ENCODE measurements at regions not wholly inside any gene's neighbourhood (a gene's known extent, or its start where the extent isn't known, plus 50 kb on each side); places are given as distances from the start of the nearest gene placed in this dataset.
"Not testable (repeated sequence)": the region's sequence is repeated elsewhere in the genome, so short reads cannot be mapped to it uniquely, and the experiment has no call there.

DNA sequence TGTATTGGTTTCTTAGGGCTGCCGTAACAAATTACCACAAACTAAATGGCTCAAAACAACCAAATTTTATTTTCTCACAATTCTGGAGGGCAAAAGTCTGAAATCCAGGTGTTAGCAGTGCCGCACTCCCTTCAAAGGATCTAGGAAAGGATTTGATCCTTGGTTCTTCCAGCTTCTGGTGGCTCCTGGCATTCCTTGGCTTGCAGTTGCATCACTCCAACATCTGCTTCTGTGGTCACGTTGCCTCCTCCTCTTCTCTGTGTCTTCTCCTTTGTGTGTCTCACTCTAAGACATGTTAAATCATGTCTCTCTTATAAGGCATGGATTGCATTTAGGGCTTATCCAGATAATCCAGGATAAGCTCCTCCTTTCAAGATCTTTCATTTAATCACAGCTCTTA is 262.2 kb downstream of the MEX3B start:
- H3K4me3 ChIP-seq (ENCODE audit: low read depth, low read length), result no peak overlapping the region

DNA sequence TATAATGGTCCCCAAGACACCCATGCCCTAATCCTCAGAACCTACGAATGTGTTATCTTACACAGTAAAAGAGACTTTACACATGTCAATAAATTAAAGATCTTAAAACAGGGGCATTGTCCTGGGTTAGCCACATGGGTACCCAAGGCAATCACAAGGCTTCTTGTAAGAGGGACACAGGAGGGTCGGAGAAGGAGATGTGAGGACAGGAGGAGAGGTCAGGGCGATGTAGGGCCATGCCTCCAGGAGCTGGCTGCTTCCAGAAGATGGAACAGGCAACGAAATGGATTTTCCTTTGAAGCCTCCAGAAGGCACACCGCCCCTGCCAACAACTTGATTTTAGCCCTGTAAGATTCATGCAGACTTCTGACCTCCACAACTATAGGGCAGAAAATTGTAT is 262.7 kb downstream of the MEX3B start:
- H3K4me3 ChIP-seq (ENCODE audit: low read depth, low read length), result no peak overlapping the region

DNA sequence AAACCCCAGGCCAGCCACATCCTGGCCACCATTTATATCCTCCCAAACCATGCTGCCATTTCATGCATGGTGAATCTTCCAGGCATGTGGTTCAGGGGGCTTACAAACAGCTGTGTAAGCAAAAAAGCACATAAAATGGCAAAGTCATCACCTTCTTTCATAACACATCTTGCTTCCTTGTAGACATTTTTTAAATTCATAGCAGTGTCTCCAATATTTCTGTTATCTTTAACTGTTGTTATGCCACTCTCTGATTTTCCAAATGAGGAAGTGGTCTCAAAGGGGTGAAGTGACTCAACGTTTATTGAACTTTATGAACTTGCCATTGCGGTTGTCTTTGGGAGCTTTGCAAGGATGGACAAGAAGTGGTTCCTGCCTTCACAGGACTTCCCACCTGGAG is 264.4 kb downstream of the MEX3B start:
- H3K4me3 ChIP-seq (ENCODE audit: low read depth, low read length), result no peak overlapping the region

DNA sequence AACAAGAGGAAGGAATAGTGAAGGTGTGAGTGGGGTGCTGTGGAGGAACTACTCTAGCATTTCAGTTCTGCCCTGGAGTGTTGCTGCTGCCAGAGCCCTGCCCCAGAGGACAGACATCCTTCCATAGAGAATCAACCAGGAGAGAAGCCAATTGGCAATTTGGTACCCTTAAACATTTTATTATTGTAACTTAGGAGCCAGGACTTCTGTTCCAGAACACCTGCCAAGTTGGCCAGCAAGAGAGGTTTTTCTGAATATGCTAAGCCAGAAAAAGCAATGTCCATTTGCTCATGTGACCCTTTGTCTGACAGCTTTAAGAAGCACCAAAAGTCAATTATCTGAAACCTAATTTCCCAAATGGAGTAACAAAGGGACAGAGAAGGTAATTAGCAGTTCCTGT is 264.9 kb downstream of the MEX3B start:
- H3K4me3 ChIP-seq (ENCODE audit: low read depth, low read length), result no peak overlapping the region

DNA sequence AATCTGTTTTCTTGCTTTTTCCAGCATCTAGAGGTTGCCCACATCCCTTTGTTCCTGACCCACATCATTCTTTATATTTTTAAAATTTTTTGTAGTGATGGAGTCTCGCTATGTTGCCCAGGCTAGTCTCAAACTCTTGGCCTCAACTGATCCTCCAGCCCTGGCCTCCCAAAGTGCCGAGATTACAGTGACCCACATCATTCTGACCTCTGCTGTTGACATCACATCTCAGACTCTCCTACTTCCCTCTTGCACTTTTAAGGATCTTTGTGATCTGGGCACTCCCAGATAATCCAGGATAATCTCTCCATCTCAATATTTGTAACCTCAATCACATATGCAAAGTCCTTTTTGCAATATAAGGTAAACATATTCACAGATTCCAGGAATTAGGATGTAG is 266.6 kb downstream of the MEX3B start:
- no peak overlapping the region for H3K4me3 ChIP-seq (ENCODE audit: low read depth, low read length)

DNA sequence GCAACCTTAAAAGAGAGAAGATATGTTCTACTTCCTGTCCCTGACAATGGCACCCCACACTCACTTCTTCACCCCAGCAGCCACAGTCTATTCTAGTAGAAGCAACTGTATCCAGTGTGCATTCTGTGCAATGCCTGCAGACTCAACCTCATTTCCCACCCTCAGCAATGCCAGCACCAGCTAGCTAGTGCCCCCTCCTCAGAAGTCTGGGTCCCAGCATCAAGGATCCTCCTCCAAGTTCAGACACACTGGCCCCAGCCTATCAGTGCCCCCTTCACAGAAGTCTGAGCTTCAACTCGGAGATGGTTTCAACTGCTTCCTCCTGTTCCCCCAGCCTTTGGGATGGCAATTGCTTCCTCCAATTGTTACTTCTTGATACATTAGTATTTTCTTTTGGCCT is 268.3 kb downstream of the MEX3B start:
- no peak overlapping the region for H3K4me3 ChIP-seq (ENCODE audit: low read depth, low read length)

DNA sequence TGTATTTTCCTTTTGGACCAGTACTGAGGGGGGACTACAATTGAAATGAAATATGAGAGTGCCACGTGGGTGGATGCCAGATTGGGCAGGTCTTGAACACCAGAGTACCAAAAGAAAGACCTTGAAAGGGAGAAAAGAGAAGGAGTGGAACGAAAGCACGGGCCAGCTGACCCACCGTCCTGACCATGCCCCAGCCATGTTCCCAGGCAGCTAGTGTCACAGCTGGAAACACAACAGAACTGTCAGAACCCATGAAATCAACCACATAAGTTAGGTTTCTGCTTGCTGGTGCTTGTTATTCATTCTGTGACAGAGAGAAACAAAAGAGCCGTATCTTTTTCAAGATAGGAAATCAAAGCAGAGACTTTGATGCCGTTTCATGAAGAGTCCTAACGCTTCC is 268.8 kb downstream of the MEX3B start:
- H3K4me3 ChIP-seq (ENCODE audit: low read depth, low read length), result no peak overlapping the region

DNA sequence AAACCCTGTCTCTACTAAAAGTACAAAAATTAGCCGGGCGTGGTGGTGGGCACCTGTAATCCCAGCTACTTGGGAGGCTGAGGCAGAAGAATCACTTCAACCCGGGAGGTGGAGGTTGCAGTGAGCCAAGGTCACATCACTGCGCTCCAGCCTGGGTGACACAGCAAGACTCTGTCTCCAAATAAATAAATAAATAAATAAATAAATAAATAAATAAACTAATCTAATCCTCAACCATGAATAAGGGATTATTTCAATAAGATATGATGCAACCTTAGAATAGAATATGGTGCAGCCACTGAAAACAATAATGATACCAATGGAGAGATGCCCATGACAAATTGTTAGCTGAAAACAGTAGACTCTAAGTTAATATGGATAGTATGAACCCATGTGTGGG is 270.0 kb downstream of the MEX3B start:
- not testable (repeated sequence) for H3K4me3 ChIP-seq (ENCODE audit: low read depth, low read length)

DNA sequence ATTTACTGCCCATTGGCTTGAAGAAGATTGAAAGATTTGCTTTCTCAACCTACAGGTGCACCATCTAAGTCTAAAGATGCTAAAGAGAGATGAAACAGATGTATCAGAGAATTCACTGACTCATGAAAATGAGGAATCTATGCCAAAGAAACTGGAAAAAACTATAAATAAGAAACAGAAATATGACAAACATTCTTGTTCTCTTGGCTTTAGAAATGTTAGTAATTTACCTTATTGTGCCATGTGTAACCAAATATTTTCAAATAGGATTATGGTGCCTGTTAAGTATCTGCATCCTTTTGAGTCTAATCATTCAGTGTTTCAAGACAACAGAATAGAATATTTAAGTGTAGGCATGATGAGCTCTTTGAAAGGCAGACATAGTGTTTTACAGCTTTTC is 271.5 kb downstream of the MEX3B start:
- H3K4me3 ChIP-seq (ENCODE audit: low read depth, low read length), result no peak overlapping the region

DNA sequence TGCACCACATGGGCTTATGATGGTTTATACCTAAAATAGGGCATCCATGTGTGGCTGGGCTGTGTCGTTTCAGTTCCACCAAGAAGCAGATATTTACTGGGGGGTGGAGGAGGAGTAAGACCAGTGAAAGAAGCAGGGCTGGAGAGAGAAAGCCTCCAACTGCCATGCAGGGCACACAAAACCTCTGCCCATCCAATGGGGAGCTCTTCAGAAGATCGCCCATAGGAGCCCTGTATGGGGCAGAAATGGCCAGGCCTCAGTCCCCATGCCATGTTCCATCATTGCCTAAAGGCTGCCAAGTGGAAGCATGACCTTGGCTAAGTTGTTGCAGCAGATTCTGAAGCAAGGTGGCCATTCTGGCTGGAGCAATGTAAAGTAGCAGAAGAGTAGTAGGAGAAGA is 277.0 kb downstream of the MEX3B start:
- H3K4me3 ChIP-seq (ENCODE audit: low read depth, low read length), result no peak overlapping the region

DNA sequence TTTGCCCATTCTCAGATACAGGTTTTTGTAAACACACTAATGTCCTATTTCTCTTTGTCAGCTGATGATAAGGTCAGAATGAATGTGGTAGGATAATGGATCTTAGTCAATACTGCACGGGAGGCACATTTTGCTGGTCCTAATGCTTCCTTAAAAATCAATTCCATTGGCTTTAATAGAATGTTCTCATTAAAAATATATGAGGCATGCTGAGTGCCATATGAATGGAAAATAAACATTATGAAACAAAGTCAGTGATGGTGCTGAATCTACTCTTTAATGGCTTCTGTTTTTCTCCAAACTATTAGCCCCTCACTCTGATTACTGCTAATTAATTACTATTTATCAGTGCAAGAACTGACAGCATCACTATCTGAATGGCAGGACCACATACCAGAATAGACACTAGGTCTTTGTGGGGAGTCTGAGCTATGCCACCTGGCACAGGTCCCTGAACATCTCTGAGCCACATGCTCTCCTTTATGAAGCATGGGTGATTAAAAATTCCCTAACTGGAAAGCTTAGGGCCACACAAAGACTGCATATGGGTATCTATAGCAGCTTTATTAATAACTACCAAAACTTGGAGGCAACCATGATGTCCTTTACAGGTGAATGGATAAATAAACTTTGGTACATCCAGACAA is 278.9 kb downstream of the MEX3B start:
- no peak overlapping the region for H3K4me3 ChIP-seq (ENCODE audit: low read depth, low read length)

DNA sequence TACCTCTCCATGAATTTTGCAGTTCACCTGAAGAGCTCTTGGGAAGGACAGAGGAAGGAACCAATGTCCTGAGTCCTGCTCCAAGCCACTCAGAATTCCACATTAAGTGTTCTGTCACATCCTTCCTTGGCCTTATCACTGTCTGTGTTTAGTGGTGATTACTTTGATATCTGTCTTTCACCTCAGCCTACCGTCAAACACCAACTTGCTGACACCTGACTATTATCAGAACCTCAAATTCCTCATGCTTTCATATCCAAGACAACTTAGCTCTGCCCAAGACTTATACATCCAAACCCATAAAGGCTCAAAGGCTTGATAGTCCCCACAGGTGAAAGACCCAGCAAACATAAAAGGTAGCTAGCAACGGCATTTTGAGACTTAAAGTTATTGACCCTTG is 280.0 kb downstream of the MEX3B start:
- no peak overlapping the region for H3K4me3 ChIP-seq (ENCODE audit: low read depth, low read length)

DNA sequence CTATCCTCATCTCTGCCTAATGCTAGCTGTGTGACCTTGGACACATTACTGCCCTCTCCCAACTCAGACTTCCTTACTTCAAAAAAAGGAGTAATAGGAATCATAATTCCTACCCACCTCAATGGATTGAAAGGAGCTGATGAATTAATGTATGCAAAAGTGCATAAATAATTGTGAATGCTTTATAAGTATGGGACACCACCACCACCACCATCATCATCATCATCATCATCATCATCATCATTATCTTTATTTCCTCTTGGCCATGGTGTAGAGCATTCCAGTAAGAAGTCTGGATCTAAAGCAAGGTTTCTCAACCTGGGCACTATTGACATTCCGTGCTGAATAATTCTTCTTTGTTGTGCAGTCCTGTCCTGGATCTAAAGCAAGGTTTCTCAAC is 282.5 kb downstream of the MEX3B start:
- no peak overlapping the region for H3K4me3 ChIP-seq (ENCODE audit: low read depth, low read length)

DNA sequence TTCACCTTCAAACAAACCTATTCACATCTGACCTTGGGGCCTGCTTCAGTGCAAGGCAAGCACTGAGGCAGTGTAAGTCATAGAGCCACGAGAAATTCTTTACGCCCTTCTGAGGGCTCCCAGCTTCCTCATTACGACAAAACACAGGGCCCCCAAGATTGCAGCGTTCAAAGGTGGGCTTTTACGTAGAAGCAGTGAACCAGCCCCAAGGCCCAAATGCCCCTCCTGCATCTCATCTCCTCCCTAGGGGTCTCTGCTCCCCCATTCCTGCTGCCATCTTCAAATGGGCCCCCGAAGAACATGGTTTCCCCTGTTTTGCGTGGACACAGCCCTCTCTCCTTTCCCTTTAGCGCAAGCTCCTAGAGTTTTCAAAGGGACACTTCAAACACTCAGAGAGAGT is 285.1 kb downstream of the MEX3B start:
- H3K4me3 ChIP-seq (ENCODE audit: low read depth, low read length), result no peak overlapping the region

DNA sequence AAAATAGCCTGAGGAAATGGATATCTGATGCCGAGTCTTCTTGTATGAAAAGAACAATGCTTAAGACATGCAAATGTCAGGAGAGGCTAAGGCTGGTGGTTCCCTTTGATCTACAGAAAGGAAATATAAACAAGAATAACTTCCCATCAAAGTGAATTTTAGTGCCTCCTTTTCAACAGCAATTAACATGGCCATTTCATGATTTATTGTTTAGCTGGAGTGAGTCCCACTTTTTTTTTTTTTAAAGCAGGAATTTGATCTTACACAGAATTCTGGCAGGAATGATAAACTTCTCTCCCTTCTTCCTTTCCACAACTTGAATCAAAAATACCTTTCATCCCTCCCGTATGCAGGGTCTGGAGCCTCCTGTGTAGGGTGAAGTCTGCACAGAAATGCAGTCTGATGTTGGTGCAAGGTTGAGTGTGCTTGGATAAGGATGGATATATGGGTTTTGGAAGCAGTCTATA is 287.0 kb downstream of the MEX3B start:
- no peak overlapping the region for H3K4me3 ChIP-seq (ENCODE audit: low read depth, low read length)

DNA sequence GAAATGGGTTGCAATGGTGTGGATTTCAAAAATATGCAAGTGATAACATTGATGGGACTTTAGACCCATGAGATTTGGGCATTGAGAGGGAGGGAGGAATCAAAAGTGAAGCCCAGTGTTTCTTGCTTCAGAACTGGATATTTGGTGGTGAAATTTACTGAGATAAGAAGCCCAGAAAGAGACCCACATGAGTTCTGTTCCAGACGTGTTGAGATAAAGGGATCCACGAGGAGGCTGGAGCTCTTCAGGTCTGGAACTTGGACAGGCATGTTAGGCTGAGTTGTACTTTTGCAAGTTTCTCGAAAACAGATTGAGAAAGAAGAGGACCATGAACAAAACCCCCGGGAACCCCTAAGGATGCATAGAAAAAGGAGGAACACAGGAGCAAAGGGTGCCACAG is 290.2 kb downstream of the MEX3B start:
- no peak overlapping the region for H3K4me3 ChIP-seq (ENCODE audit: low read depth, low read length)

DNA sequence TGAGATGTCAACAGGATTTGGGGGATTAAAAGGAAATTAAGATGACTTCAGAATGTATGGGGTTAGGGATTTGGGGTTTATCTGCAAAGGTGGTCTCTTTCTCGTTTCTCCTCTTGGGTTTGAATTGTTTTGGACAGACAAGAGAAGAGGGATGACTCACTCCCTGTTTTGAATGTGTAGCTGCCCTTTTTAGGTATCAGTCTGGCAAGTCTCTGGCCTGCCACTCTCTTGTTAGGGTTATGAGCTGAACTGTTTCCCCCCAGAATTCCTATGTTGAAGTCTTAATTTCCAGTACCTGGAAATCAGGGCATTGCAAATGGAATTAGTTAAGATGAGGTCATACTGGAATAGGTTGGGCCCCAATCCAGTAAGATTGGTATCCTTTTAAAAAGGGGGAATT is 291.7 kb downstream of the MEX3B start:
- H3K4me3 ChIP-seq (ENCODE audit: low read depth, low read length), result no peak overlapping the region

DNA sequence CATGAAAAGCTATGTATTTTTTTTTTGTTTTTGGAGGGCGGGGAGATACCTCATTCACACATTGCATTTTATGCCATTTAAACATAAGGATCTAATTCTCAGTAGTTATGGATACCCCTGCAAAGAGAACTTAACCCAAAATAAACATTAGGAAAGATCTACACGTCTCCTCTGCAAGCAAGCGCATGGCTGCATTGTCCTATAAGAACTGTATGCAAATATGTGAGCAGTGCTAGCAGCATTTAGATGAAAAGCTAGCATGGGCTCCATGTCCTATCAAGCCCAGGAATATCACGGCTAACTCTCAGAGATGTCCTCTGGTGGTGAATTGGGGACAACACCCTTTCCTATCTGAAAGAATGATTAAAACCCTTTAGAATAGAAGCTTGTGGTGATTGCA is 292.8 kb downstream of the MEX3B start:
- no peak overlapping the region for H3K4me3 ChIP-seq (ENCODE audit: low read depth, low read length)

DNA sequence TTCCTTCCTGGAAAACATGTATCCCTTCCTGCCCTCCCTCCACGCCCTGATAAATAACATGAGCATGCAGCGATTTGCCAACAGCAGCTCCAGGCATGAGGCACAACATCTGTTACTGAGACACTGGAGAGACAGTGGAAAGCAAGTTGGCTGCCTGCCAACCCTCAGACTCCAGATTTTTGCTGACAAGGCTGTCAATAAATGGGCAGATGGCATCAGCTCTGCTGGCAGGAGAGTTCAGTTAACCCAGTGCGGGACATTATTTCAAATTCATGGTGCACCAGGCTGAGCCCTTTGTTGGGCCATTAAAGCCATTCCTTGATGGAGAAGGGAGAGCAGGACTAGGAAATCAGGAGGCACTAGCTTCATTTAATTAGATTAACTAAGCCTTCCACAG is 293.3 kb downstream of the MEX3B start:
- no peak overlapping the region for H3K4me3 ChIP-seq (ENCODE audit: low read depth, low read length)

DNA sequence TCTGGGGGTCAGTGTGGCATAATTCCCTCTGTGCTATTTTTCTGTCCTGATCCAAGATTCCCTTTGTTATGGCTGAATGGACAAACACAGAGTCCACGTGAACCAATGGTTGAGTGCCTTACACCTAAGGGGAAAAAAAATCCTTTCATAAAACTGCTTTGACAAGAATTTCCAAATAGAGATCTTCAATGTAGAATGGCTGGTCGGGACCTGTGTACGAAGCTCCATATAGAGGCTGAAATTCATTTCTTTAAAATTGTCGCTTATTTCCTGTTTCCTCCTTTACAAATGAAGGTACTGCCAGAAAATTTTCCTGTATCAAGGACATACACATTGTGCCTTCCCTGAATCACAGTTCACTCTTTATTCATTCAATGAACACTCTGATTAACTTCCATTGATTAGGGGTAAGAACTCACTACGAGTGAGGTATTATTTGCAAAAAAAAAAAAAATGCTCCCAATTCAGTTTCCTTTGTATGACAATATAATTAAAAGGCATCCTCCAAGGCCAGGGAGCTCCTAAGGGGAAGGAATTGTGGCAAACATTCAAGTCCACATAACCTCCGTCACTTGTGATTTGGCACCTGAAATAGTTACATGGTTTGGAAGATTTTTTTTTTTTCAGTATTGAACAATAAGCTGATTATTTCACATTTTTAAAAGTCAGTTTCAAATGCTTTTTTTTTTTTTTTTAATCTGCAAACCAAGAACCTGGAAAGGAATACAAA is 293.8 kb downstream of the MEX3B start:
- no peak overlapping the region for H3K4me3 ChIP-seq (ENCODE audit: low read depth, low read length)

DNA sequence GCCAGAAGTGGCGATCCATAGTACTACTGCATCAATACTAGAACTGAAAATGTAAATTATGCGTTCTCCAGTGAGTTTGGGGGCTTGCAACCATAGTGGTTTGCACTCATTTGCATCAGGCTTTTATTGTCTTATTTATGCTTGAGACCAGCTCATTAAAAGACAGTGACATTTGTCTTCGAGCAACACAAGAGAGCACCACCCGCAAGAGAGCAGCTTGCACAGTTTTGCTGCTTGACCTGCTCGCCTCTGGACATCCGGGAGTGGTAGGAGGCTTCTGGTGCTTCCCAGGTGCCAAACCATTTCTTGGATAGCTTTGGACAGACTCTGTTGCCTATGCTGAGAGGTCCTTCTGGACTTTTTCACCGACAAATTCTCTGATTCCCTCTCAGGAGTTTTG is 294.6 kb downstream of the MEX3B start:
- H3K4me3 ChIP-seq (ENCODE audit: low read depth, low read length), result no peak overlapping the region

DNA sequence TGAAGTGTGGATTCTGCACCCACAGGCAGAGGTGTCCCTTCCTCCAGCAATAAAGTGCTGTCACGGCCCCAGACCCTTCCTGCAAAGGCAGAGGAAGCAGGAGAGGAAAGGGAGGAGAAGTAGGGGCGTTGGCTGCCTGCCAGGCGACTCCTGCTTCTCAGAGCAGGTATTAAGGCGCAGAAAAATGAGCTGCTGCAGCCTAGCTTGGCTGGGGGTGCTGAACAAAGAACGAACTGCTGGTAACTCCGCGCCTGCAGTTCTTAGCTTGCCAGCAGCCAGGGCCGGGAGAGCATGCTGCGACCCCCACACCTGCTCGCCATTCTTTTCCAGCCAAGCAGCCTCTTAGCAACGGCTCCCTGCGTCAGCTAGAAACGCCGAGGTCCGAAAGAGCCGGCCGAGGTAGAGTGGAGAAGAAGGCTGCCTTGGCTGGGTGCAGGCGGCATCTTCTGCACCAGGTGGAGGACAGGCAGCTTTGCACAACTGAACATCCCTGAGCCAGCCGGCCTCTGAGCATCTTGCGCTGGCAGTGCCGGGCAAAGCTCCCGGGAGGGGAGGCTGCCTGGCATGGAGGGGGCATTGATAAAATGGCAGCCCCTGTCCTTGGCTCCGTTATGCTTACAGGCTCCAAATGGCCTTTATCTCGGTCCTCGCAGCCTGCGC is 296.0 kb downstream of the MEX3B start:
- no peak overlapping the region for H3K4me3 ChIP-seq (ENCODE audit: low read depth, low read length)

Measured in iPS-11a (cell line).